GM13977 (cell line): ENCODE measurements at regions not wholly inside any gene's neighbourhood (a gene's known extent, or its start where the extent isn't known, plus 50 kb on each side); places are given as distances from the start of the nearest gene placed in this dataset.

Experiments used
- DNase-seq: peaks from one replicate; pipeline ENCODE4 v3.0.0; 2012; ENCODE audit warnings: low spot score
- CTCF ChIP-seq: IDR thresholded peaks from 2 replicates; pipeline ENCODE4 v1.5.1; 2012; ENCODE audit warnings: mild to moderate bottlenecking, control low read depth; ENCODE audit not compliant: insufficient read depth; ENCODE audit errors: extremely low read depth, missing control alignments
- in situ Hi-C: fragments of 300-500 bp; cut with MboI; formaldehyde crosslinking; loops from one replicate; pipeline ENCODE4 v1.12.0; 2022; ENCODE audit warnings: low sequenced_read_pairs, low pct_unique_long_range_greater_than_20kb, mixed read lengths, inconsistent platforms; ENCODE audit not compliant: unreplicated experiment

GRCh38 chr1:235045921-235046601 lies 82.6 kb downstream of the TOMM20 start:
- no peak for DNase-seq
- TF ChIP-seq CTCF, result no peak
- in situ Hi-C loops, result no loop called here

GRCh38 chr1:235045034-235045690 lies 83.5 kb downstream of the TOMM20 start:
- DNase-seq, result no peak
- in situ Hi-C loops, result no loop called here
- TF ChIP-seq CTCF, result no peak

- no peak for DNase-seq
- no peak for TF ChIP-seq CTCF
- in situ Hi-C loops, result no loop called here
Measured at GRCh38 chr1:235043234-235043633, 85.4 kb downstream of the TOMM20 start.

GRCh38 chr1:235038701-235039100 lies 89.9 kb downstream of the TOMM20 start:
- no peak for TF ChIP-seq CTCF
- in situ Hi-C loops, result no loop called here
- DNase-seq, result no peak

- DNase-seq, result no peak
- in situ Hi-C loops, result no loop called here
- no peak for TF ChIP-seq CTCF
Measured at GRCh38 chr1:235035928-235036327, 92.7 kb downstream of the TOMM20 start.

- no peak for TF ChIP-seq CTCF
- in situ Hi-C loops, result no loop called here
- DNase-seq, result no peak
Measured at GRCh38 chr1:235030919-235031596, 97.6 kb downstream of the TOMM20 start.
